IMR-90 (cell line): ENCODE measurements at regions not wholly inside any gene's neighbourhood (a gene's known extent, or its start where the extent isn't known, plus 50 kb on each side); places are given as distances from the start of the nearest gene placed in this dataset.
"Not testable (repeated sequence)": the region's sequence is repeated elsewhere in the genome, so short reads cannot be mapped to it uniquely, and the experiment has no call there.

ENCODE experiments used
- ATAC-seq: fragments of 200-7000 bp; cut with Tn5 transposase; 2 replicates; pipeline ENCODE4 v1.9.1; 2020; ENCODE audit warnings: low read depth, mild to moderate bottlenecking, moderate library complexity
- BruUV-seq: library from RNA; stranded (reverse); fragments of 400-500 nt; replicated peaks from 2 replicates; lab custom pipeline; 2021; lab: Mats Ljungman, UMichigan
- CTCF ChIA-PET: fragments of 300-600 bp; formaldehyde crosslinking; extraction: SDS; loops from one replicate; lab custom pipeline; 2021; ENCODE audit warnings: antibody characterized with exemption; lab: Yijun Ruan, JAX
- POLR2A ChIA-PET: fragments of 300-600 bp; sonication (Branson Sonifier 250); formaldehyde crosslinking; loops from one replicate; lab custom pipeline; 2022; ENCODE audit warnings: antibody characterized with exemption; ENCODE audit not compliant: unreplicated experiment; lab: Charles Lee
- DNase-seq: peaks from one replicate; pipeline ENCODE4 v3.0.0; 2013
- H2AFZ ChIP-seq: replicated peaks from 2 replicates; pipeline ENCODE3; 2013; ENCODE audit warnings: low read length, mild to moderate bottlenecking; ENCODE audit not compliant: poor library complexity
- H2AK5ac ChIP-seq: 2 replicates; pipeline ENCODE4 v1.6.1; 2013; ENCODE audit warnings: low read depth, low read length, inconsistent platforms
- H2AK9ac ChIP-seq: replicated peaks from 2 replicates; pipeline ENCODE3; 2013; ENCODE audit warnings: mild to moderate bottlenecking, low read depth, low read length, moderate library complexity; ENCODE audit not compliant: poor library complexity
- H2BK120ac ChIP-seq: 2 replicates; pipeline ENCODE4 v1.6.1; 2013; ENCODE audit warnings: low read depth, low read length, inconsistent platforms
- H2BK15ac ChIP-seq: 3 replicates; pipeline ENCODE4 v1.6.1; 2013; ENCODE audit warnings: low read depth, low read length, inconsistent platforms
- H2BK20ac ChIP-seq: 2 replicates; pipeline ENCODE4 v1.6.1; 2013; ENCODE audit warnings: low read depth, mild to moderate bottlenecking, inconsistent platforms, low read length, moderate library complexity
- H2BK5ac ChIP-seq: 2 replicates; pipeline ENCODE4 v1.6.1; 2013; ENCODE audit warnings: mild to moderate bottlenecking, low read depth, low read length, inconsistent platforms; ENCODE audit not compliant: poor library complexity, severe bottlenecking
- H3K14ac ChIP-seq: replicated peaks from 2 replicates; pipeline ENCODE4 v1.6.1; 2013; ENCODE audit warnings: low read depth, low read length, inconsistent platforms
- H3K18ac ChIP-seq: 2 replicates; pipeline ENCODE4 v1.6.1; 2013; ENCODE audit warnings: low read depth, low read length, control low read depth
- H3K23ac ChIP-seq: 2 replicates; pipeline ENCODE4 v1.6.1; 2013; ENCODE audit warnings: low read depth, low read length, inconsistent platforms
- H3K27ac ChIP-seq: 2 replicates; pipeline ENCODE4 v1.5.1; 2013; ENCODE audit warnings: mild to moderate bottlenecking, control low read depth, low read length; ENCODE audit not compliant: insufficient read depth
- H3K27me3 ChIP-seq: 2 replicates; pipeline ENCODE4 v1.6.1; 2013; ENCODE audit warnings: low read length; ENCODE audit not compliant: control insufficient read depth, insufficient read depth
- H3K36me3 ChIP-seq: 2 replicates; pipeline ENCODE4 v1.6.1; 2013; ENCODE audit warnings: low read length, mixed read lengths; ENCODE audit not compliant: control insufficient read depth, insufficient read depth
- H3K4ac ChIP-seq: 2 replicates; pipeline ENCODE4 v1.6.1; 2013; ENCODE audit warnings: low read depth, low read length, inconsistent platforms
- H3K4me1 ChIP-seq: 2 replicates; pipeline ENCODE4 v1.6.1; 2013; ENCODE audit warnings: low read length, mixed read lengths; ENCODE audit not compliant: control insufficient read depth, insufficient read depth
- H3K4me2 ChIP-seq: 2 replicates; pipeline ENCODE4 v1.6.1; 2013; ENCODE audit warnings: low read depth, mild to moderate bottlenecking, control low read depth, low read length, moderate library complexity
- H3K4me3 ChIP-seq: 2 replicates; pipeline ENCODE4 v1.5.1; 2013; ENCODE audit warnings: low read depth, mild to moderate bottlenecking, control low read depth, low read length, moderate library complexity; ENCODE audit not compliant: insufficient read depth
- H3K56ac ChIP-seq: 2 replicates; pipeline ENCODE4 v1.6.1; 2013; ENCODE audit warnings: low read length, inconsistent platforms; ENCODE audit not compliant: insufficient read depth; ENCODE audit errors: extremely low read depth
- H3K79me1 ChIP-seq, 2 experiments: 2 replicates each; pipeline ENCODE4 v1.6.1; 2013; ENCODE audit warnings: low read length in 2 of 2, inconsistent platforms in 1 of 2, low read depth in 1 of 2
- H3K9ac ChIP-seq: 2 replicates; pipeline ENCODE4 v1.6.1; 2013; ENCODE audit warnings: low read depth, low read length, control low read depth
- H3K9me1 ChIP-seq: 2 replicates; pipeline ENCODE4 v1.6.1; 2013; ENCODE audit warnings: low read length, inconsistent platforms; ENCODE audit not compliant: insufficient read depth
- H3K9me3 ChIP-seq: 2 replicates; pipeline ENCODE4 v1.6.1; 2013; ENCODE audit warnings: low read length; ENCODE audit not compliant: control insufficient read depth, insufficient read depth
- H4K20me1 ChIP-seq: 2 replicates; pipeline ENCODE4 v1.6.1; 2013; ENCODE audit warnings: low read length, inconsistent platforms; ENCODE audit not compliant: insufficient read depth
- H4K5ac ChIP-seq: 2 replicates; pipeline ENCODE4 v1.6.1; 2013; ENCODE audit warnings: mild to moderate bottlenecking, low read depth, low read length, control low read depth
- H4K8ac ChIP-seq, 2 experiments: 2 replicates each; pipeline ENCODE4 v1.6.1; 2013; ENCODE audit warnings: low read depth in 2 of 2, low read length in 2 of 2, control low read depth in 1 of 2, inconsistent platforms in 1 of 2
- H4K91ac ChIP-seq: 2 replicates; pipeline ENCODE4 v1.6.1; 2013; ENCODE audit warnings: low read depth, low read length, inconsistent platforms; ENCODE audit not compliant: insufficient read depth
- WGBS, 2 experiments: methylation state at CpG; one replicate each; pipeline versions ENCODE4 v1.1.5 to v1.1.7; 2013; ENCODE audit warnings: missing lambda C conversion rate in 2 of 2; ENCODE audit not compliant: insufficient read length in 1 of 2; ENCODE audit errors: extremely low coverage in 2 of 2; 5-methylcytosine and 5-hydroxymethylcytosine counted together
- dilution Hi-C: fragments of 300-500 bp; cut with HindIII; formaldehyde crosslinking; loops from one replicate; pipeline ENCODE4 v1.14.3; 2018; ENCODE audit warnings: low sequenced_read_pairs; ENCODE audit not compliant: unreplicated experiment
- in situ Hi-C: fragments of 300-500 bp; cut with MboI; formaldehyde crosslinking; loops from 3 replicates; pipeline ENCODE4 v1.14.3; 2019; ENCODE audit warnings: low sequenced_read_pairs, inconsistent platforms, mixed read lengths
- intact Hi-C: fragments of 100-400 bp; cut with micrococcal nuclease; formaldehyde crosslinking; loops from 2 replicates; pipeline ENCODE4 v1.10.0; 2022

DNA sequence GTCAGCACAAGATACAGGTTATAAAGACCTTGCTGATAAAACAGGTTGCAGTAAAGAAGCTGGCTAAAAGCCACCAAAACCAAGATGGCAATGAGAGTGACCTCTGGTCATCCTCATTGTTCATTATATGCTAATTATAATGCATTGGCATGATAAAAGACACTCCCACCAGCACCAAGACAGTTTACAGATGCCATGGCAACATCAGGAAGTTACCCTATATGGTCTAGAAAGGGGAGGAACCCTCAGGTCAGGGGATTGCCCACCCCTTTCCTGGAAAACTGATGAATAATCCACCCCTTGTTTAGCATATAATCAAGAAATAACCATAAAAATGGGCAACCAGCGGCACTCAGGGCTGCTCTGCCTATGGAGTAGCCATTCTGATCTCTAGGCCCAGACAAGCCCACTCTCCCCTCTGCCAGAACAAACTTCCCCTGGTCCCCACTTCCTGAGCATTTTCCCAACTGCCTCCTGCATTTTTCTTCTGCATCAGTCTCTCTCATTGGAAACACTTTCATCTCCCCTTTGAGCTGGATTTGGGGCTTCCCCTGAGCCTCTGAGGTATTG, 215.3 kb upstream of the SDK2 start:
- peaks cover 41% of the 10 kb centered on the region for H3K9me3 ChIP-seq
- H2AFZ ChIP-seq, H2BK20ac ChIP-seq, H2BK120ac ChIP-seq, H3K36me3 ChIP-seq, H3K27ac ChIP-seq, CTCF ChIA-PET, H3K4me2 ChIP-seq, H3K4me1 ChIP-seq, H2BK5ac ChIP-seq, ATAC-seq, H3K9ac ChIP-seq, H3K9me1 ChIP-seq, H2AK5ac ChIP-seq, H4K5ac ChIP-seq, H4K20me1 ChIP-seq, H2AK9ac ChIP-seq, H4K91ac ChIP-seq, H3K14ac ChIP-seq, H4K8ac ChIP-seq, BruUV-seq, H3K4me3 ChIP-seq, DNase-seq, H3K18ac ChIP-seq, POLR2A ChIA-PET, H3K23ac ChIP-seq, H3K27me3 ChIP-seq, H3K56ac ChIP-seq, H3K4ac ChIP-seq, in situ Hi-C loops, intact Hi-C loops, H3K79me1 ChIP-seq, dilution Hi-C loops, H2BK15ac ChIP-seq: not testable (repeated sequence)
- WGBS, 2 experiments = no CpG with 5 or more reads among the region's 1 CpG
